ENCODE measurements at regions not wholly inside any gene's neighbourhood (a gene's known extent, or its start where the extent isn't known, plus 50 kb on each side); places are given as distances from the start of the nearest gene placed in this dataset.

GRCh38 chr10:53713431-53713830, 940.8 kb upstream of the MBL2 start (continued):
- TF ChIP-seq ZBTB33 (IDR thresholded peaks at IDR 0.05; ENCODE audit: extremely low read depth, insufficient replicate concordance, low read length): no peak
- TF ChIP-seq EZH2phosphoT487 (IDR thresholded peaks at IDR 0.05; ENCODE audit: borderline replicate concordance): no peak
- TF ChIP-seq TCF7L2 (IDR thresholded peaks at IDR 0.05; ENCODE audit: borderline replicate concordance, extremely low read depth, insufficient read depth, insufficient read length): no peak

- intact Hi-C loops (cut with micrococcal nuclease): no loop called here
- DNase-seq (ENCODE audit: low read depth, low spot score): no peak
- H3K4me3 ChIP-seq (replicated peaks in 1 of 2; ENCODE audit: low read depth in 1 of 2, low read length in 2 of 2): no peak overlapping the region
- ChIA-PET RAD21 (ENCODE audit: low non-redundant PET in 1 of 2, low total read pairs in 2 of 2, uncharacterized antibody in 2 of 2, unreplicated experiment in 2 of 2) (no interaction called here), CTCF (no interaction called here), POLR2A (no interaction called here)
- no peaks in the 10 kb centered on the region for H3K36me3 ChIP-seq (ENCODE audit: control insufficient read depth in 1 of 2, insufficient read depth in 2 of 2, low read length in 2 of 2)
- no TSS peak for BruUV-seq (replicated peaks)
- H4K20me1 ChIP-seq (ENCODE audit: insufficient read depth): no peaks in the 10 kb centered on the region
- H3K27ac ChIP-seq (ENCODE audit: low read depth, low read length): no peak overlapping the region
- H2AFZ ChIP-seq (ENCODE audit: low read depth, low read length, poor library complexity, severe bottlenecking): no peak overlapping the region
- H3K79me2 ChIP-seq (ENCODE audit: insufficient read depth, low read length): no peaks in the 10 kb centered on the region
- peaks cover 10 to 17% of the 10 kb centered on the region in 2 experiments; a peak in 2 of 4 replicates for H3K9me3 ChIP-seq (ENCODE audit: control insufficient read depth in 1 of 2, insufficient read depth in 1 of 2, low read depth in 1 of 2, low read length in 2 of 2)
- no peak for ATAC-seq
- no peaks in the 10 kb centered on the region for H3K9me2 ChIP-seq (ENCODE audit: insufficient read depth)
- H3K4me1 ChIP-seq (ENCODE audit: control insufficient read depth in 1 of 2, insufficient read depth in 2 of 2, low read length in 2 of 2): no peaks in the 10 kb centered on the region
- H3K4me2 ChIP-seq (ENCODE audit: low read length): no peak overlapping the region
- no peaks in the 10 kb centered on the region for H3K27me3 ChIP-seq (ENCODE audit: insufficient read depth, low read length)
- no peak overlapping the region for H3K9ac ChIP-seq (ENCODE audit: low read length)
- TF ChIP-seq ELF1 (IDR thresholded peaks at IDR 0.05; ENCODE audit: borderline replicate concordance, low read depth) (no peak), JUND (IDR thresholded peaks at IDR 0.05) (no peak), RAD21 (IDR thresholded peaks at IDR 0.05; ENCODE audit: low read depth) (no peak), ATF3 (IDR thresholded peaks at IDR 0.05) (no peak), CBX3 (IDR thresholded peaks at IDR 0.05; ENCODE audit: low read depth) (no peak), SP1 (IDR thresholded peaks at IDR 0.05; ENCODE audit: low read depth) (no peak), SIN3A (IDR thresholded peaks at IDR 0.05; ENCODE audit: low read depth) (no peak), MAX (IDR thresholded peaks at IDR 0.05) (no peak), EGR1 (IDR thresholded peaks at IDR 0.05; ENCODE audit: low read depth) (no peak), CTCF (IDR thresholded peaks at IDR 0.05 in 2 of 3, conservative IDR thresholded peaks at IDR 0.05 in 1 of 3; ENCODE audit: borderline replicate concordance in 1 of 3, insufficient read depth in 1 of 3, low read depth in 2 of 3, low read length in 2 of 3) (no peak), FOSL1 (IDR thresholded peaks at IDR 0.05; ENCODE audit: low read depth) (no peak), YY1 (IDR thresholded peaks at IDR 0.05; ENCODE audit: extremely low read depth, insufficient replicate concordance, low read depth, low read length) (no peak), ZBTB33 (IDR thresholded peaks at IDR 0.05; ENCODE audit: extremely low read depth, insufficient replicate concordance, low read length) (no peak)
Measured at GRCh38 chr10:53702489-53702888, 929.9 kb upstream of the MBL2 start.
